Hematopoietic multipotent progenitor cell treated with erythropoietin and hydrocortisone succinate and interleukin-3 and kit ligand, for 4 days (in vitro differentiated cells): ENCODE measurements at regions not wholly inside any gene's neighbourhood (a gene's known extent, or its start where the extent isn't known, plus 50 kb on each side); places are given as distances from the start of the nearest gene placed in this dataset.

ENCODE experiments used
- DNase-seq: peaks from one replicate; pipeline ENCODE4 v3.0.0-alpha.2; 2015

GRCh38 chr10:34866848-34867247, 51.8 kb upstream of the PARD3 start:
- peak; percentile 2 for DNase-seq
